HCT116 (cell line): ENCODE measurements at regions not wholly inside any gene's neighbourhood (a gene's known extent, or its start where the extent isn't known, plus 50 kb on each side); places are given as distances from the start of the nearest gene placed in this dataset.
A peak's percentile ranks its signal among the peaks of the same experiment; 100 is the strongest.

Source experiments
- ATAC-seq: fragments of 200-7000 bp; cut with Tn5 transposase; 2 replicates; pipeline ENCODE4 v1.9.1; 2020; ENCODE audit warnings: mild to moderate bottlenecking, moderate library complexity
- BruUV-seq: library from RNA; stranded (reverse); fragments of 400-500 nt; replicated peaks from 2 replicates; lab custom pipeline; 2021; lab: Mats Ljungman, UMichigan
- CTCF ChIA-PET: fragments of 300-600 bp; sonication (Branson Sonifier 250); formaldehyde crosslinking; loops from one replicate; lab custom pipeline; 2021; ENCODE audit warnings: antibody characterized with exemption; lab: Charles Lee
- POLR2A ChIA-PET: fragments of 300-600, 350-600 bp; sonication (Branson Sonifier 250); formaldehyde crosslinking; loops from one replicate; lab custom pipeline; 2021; ENCODE audit warnings: antibody characterized with exemption; lab: Charles Lee
- RAD21 ChIA-PET, 2 experiments: fragments of 300-600 bp; sonication (Branson Sonifier 250); formaldehyde crosslinking; loops; one replicate each; lab custom pipeline; 2023; ENCODE audit warnings: low total read pairs in 2 of 2; ENCODE audit not compliant: uncharacterized antibody in 2 of 2, unreplicated experiment in 2 of 2, low non-redundant PET in 1 of 2; lab: Charles Lee
- DNase-seq: peaks from one replicate; pipeline ENCODE4 v3.0.0-alpha.2; 2010; ENCODE audit warnings: low read depth, low spot score
- H2AFZ ChIP-seq: fragments of 200-600 bp; shearing (Covaris generic), sonication (generic); 2 replicates; pipeline ENCODE4 v1.6.1; 2017; ENCODE audit warnings: low read depth, mixed run types, mixed read lengths, antibody characterized with exemption, low read length; ENCODE audit not compliant: poor library complexity, severe bottlenecking
- H3K27ac ChIP-seq: 2 replicates; pipeline ENCODE4 v1.5.1; 2012; ENCODE audit warnings: low read depth, low read length
- H3K27me3 ChIP-seq: fragments of 200-600 bp; sonication (generic); 2 replicates; pipeline ENCODE4 v1.6.1; 2016; ENCODE audit warnings: mixed run types, low read length, mixed read lengths; ENCODE audit not compliant: insufficient read depth
- H3K36me3 ChIP-seq, 2 experiments: fragments of 200-500 bp in 1 of 2; fragments of 200-600 bp in 1 of 2; sonication (Bioruptor generic) in 1 of 2; sonication (generic) in 1 of 2; 2 replicates each; pipeline versions ENCODE4 v1.5.1 to v1.6.1; 2014 to 2016; ENCODE audit warnings: low read length in 2 of 2, inconsistent platforms in 1 of 2, mixed read lengths in 1 of 2, mixed run types in 1 of 2; ENCODE audit not compliant: insufficient read depth in 2 of 2, control insufficient read depth in 1 of 2
- H3K4me1 ChIP-seq, 2 experiments: fragments of 200-600 bp in 1 of 2; sonication (generic) in 1 of 2; 2 replicates each; pipeline versions ENCODE4 v1.5.1 to v1.6.1; 2012 to 2017; ENCODE audit warnings: low read length in 2 of 2, inconsistent platforms in 1 of 2, mild to moderate bottlenecking in 1 of 2, mixed read lengths in 1 of 2, mixed run types in 1 of 2, moderate library complexity in 1 of 2; ENCODE audit not compliant: insufficient read depth in 2 of 2, control insufficient read depth in 1 of 2
- H3K4me2 ChIP-seq: fragments of 200-600 bp; sonication (generic); 2 replicates; pipeline ENCODE4 v1.6.1; 2017; ENCODE audit warnings: mixed run types, low read length, mixed read lengths
- H3K4me3 ChIP-seq, 2 experiments: fragments of 200-600 bp in 1 of 2; sonication (generic) in 1 of 2; replicated peaks in 1 of 2; 2 replicates each; pipeline ENCODE4 v1.5.1; 2011 to 2016; ENCODE audit warnings: low read length in 2 of 2, control low read depth in 1 of 2, low read depth in 1 of 2, mild to moderate bottlenecking in 1 of 2, mixed read lengths in 1 of 2, mixed run types in 1 of 2
- H3K79me2 ChIP-seq: fragments of 200-600 bp; sonication (generic); 2 replicates; pipeline ENCODE4 v1.6.1; 2017; ENCODE audit warnings: mild to moderate bottlenecking, mixed run types, low read length, moderate library complexity, mixed read lengths; ENCODE audit not compliant: insufficient read depth
- H3K9ac ChIP-seq: fragments of 200-600 bp; sonication (generic); 2 replicates; pipeline ENCODE4 v1.6.1; 2016; ENCODE audit warnings: low read length, mixed read lengths
- H3K9me2 ChIP-seq: fragments of 200-600 bp; sonication (generic), shearing (Covaris generic); 2 replicates; pipeline ENCODE4 v1.6.1; 2017; ENCODE audit warnings: mixed run types, mild to moderate bottlenecking, moderate library complexity; ENCODE audit not compliant: insufficient read depth
- H3K9me3 ChIP-seq, 2 experiments: fragments of 200-500 bp in 1 of 2; fragments of 200-600 bp in 1 of 2; sonication (Bioruptor generic) in 1 of 2; sonication (generic) in 1 of 2; 2 replicates each; pipeline ENCODE4 v1.6.1; 2014 to 2017; ENCODE audit warnings: low read length in 2 of 2, mixed read lengths in 2 of 2, inconsistent platforms in 1 of 2, low read depth in 1 of 2, mild to moderate bottlenecking in 1 of 2, mixed run types in 1 of 2, moderate library complexity in 1 of 2; ENCODE audit not compliant: control insufficient read depth in 1 of 2, insufficient read depth in 1 of 2
- H4K20me1 ChIP-seq: fragments of 200-600 bp; sonication (generic), shearing (Covaris generic); 2 replicates; pipeline ENCODE4 v1.6.1; 2017; ENCODE audit warnings: mixed run types, mild to moderate bottlenecking, moderate library complexity; ENCODE audit not compliant: insufficient read depth
- CBX3 ChIP-seq: IDR thresholded peaks from 2 replicates; pipeline ENCODE4 v1.6.1; 2012; ENCODE audit warnings: low read depth
- FOSL1 ChIP-seq: IDR thresholded peaks from 2 replicates; pipeline ENCODE4 v1.6.1; 2012; ENCODE audit warnings: low read depth
- JUND ChIP-seq: IDR thresholded peaks from 2 replicates; pipeline ENCODE4 v1.6.1; 2012
- SP1 ChIP-seq: IDR thresholded peaks from 2 replicates; pipeline ENCODE4 v1.6.1; 2012; ENCODE audit warnings: low read depth
- TCF7L2 ChIP-seq: IDR thresholded peaks from 2 replicates; pipeline ENCODE4 v1.7.0; 2011; ENCODE audit warnings: borderline replicate concordance, inconsistent platforms; ENCODE audit not compliant: insufficient read depth, insufficient read length; ENCODE audit errors: extremely low read depth
- YY1 ChIP-seq: IDR thresholded peaks from 2 replicates; pipeline ENCODE4 v1.6.1; 2011; ENCODE audit warnings: low read length, low read depth, moderate library complexity, mild to moderate bottlenecking; ENCODE audit not compliant: insufficient replicate concordance; ENCODE audit errors: extremely low read depth
- intact Hi-C: fragments of 100-400 bp; cut with micrococcal nuclease; formaldehyde crosslinking; loops from 2 replicates; pipeline ENCODE4 v1.10.0; 2022
- TF ChIP-seq, protein P1 (sequence below): IDR thresholded peaks from 2 replicates; pipeline ENCODE4 v1.6.1; 2011; ENCODE audit warnings: mild to moderate bottlenecking, low read length, moderate library complexity; ENCODE audit not compliant: insufficient replicate concordance; ENCODE audit errors: extremely low read depth
- TF ChIP-seq, protein P2 (sequence below): IDR thresholded peaks from 2 replicates; pipeline ENCODE4 v1.6.1; 2012
- TF ChIP-seq, protein P3 (sequence below), 3 experiments: fragments of 200-600 bp in 1 of 3; sonication (generic) in 1 of 3; IDR thresholded peaks in 2 of 3; conservative IDR thresholded peaks in 1 of 3; 2 replicates each; pipeline ENCODE4 v1.5.1; 2012 to 2017; ENCODE audit warnings: low read depth in 2 of 3, low read length in 2 of 3, antibody characterized with exemption in 1 of 3, borderline replicate concordance in 1 of 3, control low read depth in 1 of 3, mild to moderate bottlenecking in 1 of 3, mixed read lengths in 1 of 3, mixed run types in 1 of 3, moderate library complexity in 1 of 3; ENCODE audit not compliant: insufficient read depth in 1 of 3

DNA sequence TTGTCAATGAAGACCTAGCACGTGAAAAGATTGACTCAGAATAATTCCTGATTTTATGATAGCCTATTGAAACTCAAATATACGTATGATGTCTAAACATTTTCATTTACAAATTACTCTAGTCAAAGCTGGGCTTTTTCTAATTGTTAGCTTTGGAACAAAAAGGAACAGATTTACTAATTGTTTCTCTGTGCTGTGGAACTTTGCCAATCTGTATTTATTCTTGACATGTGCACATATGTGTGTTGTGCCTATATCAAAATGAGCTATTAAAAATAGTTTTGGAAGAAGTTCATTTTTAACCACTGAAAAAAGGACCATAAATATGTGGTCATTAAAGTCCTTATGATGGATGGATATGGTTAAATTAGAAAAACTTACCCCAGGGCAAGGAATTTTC, 85.4 kb upstream of the PACRGL start:
- TF ChIP-seq TCF7L2, result no peak
- TF ChIP-seq, protein P1, sequence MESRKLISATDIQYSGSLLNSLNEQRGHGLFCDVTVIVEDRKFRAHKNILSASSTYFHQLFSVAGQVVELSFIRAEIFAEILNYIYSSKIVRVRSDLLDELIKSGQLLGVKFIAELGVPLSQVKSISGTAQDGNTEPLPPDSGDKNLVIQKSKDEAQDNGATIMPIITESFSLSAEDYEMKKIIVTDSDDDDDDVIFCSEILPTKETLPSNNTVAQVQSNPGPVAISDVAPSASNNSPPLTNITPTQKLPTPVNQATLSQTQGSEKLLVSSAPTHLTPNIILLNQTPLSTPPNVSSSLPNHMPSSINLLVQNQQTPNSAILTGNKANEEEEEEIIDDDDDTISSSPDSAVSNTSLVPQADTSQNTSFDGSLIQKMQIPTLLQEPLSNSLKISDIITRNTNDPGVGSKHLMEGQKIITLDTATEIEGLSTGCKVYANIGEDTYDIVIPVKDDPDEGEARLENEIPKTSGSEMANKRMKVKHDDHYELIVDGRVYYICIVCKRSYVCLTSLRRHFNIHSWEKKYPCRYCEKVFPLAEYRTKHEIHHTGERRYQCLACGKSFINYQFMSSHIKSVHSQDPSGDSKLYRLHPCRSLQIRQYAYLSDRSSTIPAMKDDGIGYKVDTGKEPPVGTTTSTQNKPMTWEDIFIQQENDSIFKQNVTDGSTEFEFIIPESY, result no peak
- TF ChIP-seq, protein P2, sequence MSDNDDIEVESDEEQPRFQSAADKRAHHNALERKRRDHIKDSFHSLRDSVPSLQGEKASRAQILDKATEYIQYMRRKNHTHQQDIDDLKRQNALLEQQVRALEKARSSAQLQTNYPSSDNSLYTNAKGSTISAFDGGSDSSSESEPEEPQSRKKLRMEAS, result no peak
- ATAC-seq (no peak), DNase-seq (no peak)
- Histone ChIP-seq H4K20me1 (no peaks in the 10 kb centered on the region), H3K36me3 (no peaks in the 10 kb centered on the region), H3K9ac (no peak overlapping the region), H3K79me2 (no peaks in the 10 kb centered on the region), H3K9me2 (no peaks in the 10 kb centered on the region), H3K9me3 (no peaks in the 10 kb centered on the region), H3K27me3 (no peaks in the 10 kb centered on the region), H3K4me1 (peaks cover 13 to 23% of the 10 kb centered on the region in 2 experiments), H3K27ac (no peak overlapping the region), H3K4me3 (peak overlapping the region in 1 of 2 experiments; percentile 40; a peak in 1 of 4 replicates), H3K4me2 (peak overlapping the region; percentile 76), H2AFZ (peak overlapping the region; percentile 6)
- ChIA-PET POLR2A (no interaction called here), RAD21 (no interaction called here), CTCF (no interaction called here)
- BruUV-seq, result no TSS peak
- intact Hi-C loops, result no loop called here

DNA sequence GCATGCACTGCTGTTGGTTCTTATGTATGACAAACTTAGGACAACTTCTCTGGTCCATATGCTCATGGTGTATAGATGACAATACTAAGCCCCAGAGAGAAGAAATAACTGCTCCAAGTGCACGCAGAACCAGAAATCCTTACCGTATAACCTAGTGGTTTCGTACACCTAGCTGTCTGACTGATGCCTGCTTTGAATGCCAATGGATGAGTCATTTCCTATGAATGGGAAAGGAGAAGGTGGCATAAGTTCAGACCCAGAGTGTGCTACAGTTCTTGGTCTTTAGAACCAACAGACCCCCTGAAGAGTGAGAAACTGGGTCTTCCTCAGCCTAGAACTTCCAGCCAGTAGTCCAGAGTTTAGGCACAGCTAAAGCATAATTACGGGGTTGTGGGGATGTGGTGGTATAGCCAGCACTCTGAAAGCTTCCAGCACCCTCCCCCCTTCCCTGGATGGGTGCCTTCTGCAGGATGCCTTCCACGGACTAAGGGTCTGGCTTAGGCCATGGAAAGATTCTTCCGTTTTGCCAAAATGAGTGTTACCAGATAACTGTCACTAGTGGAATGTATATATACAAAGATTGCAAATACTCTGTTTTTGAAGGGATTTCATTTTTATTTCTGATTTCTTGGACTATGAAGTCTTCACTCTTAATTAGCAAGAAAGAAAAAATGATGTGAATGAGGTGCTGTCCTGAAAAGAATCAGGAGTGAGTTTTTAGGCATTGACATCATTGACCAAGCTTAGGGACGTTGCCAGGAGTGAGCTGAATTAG, 84.6 kb upstream of the PACRGL start:
- Histone ChIP-seq H3K27ac (0 out of 2 replicates have a peak overlapping the region, but pooled peaks have one; percentile 14), H3K36me3 (no peaks in the 10 kb centered on the region), H3K9me3 (no peaks in the 10 kb centered on the region), H3K27me3 (no peaks in the 10 kb centered on the region), H4K20me1 (no peaks in the 10 kb centered on the region), H3K9ac (no peak overlapping the region), H3K9me2 (no peaks in the 10 kb centered on the region), H3K79me2 (no peaks in the 10 kb centered on the region), H3K4me3 (peak overlapping the region; percentile 7 to 40; a peak in 3 of 4 replicates), H3K4me2 (peak overlapping the region; percentile 76), H3K4me1 (peaks cover 13 to 23% of the 10 kb centered on the region in 2 experiments), H2AFZ (peak overlapping the region; percentile 6)
- peak; percentile 27 for DNase-seq
- no TSS peak for BruUV-seq
- ChIA-PET POLR2A (no interaction called here), RAD21 (no interaction called here), CTCF (no interaction called here)
- TF ChIP-seq TCF7L2, result no peak
- peak; percentile 79 for TF ChIP-seq FOSL1
- TF ChIP-seq YY1, result no peak
- TF ChIP-seq JUND, result peak; percentile 66
- TF ChIP-seq, protein P3, sequence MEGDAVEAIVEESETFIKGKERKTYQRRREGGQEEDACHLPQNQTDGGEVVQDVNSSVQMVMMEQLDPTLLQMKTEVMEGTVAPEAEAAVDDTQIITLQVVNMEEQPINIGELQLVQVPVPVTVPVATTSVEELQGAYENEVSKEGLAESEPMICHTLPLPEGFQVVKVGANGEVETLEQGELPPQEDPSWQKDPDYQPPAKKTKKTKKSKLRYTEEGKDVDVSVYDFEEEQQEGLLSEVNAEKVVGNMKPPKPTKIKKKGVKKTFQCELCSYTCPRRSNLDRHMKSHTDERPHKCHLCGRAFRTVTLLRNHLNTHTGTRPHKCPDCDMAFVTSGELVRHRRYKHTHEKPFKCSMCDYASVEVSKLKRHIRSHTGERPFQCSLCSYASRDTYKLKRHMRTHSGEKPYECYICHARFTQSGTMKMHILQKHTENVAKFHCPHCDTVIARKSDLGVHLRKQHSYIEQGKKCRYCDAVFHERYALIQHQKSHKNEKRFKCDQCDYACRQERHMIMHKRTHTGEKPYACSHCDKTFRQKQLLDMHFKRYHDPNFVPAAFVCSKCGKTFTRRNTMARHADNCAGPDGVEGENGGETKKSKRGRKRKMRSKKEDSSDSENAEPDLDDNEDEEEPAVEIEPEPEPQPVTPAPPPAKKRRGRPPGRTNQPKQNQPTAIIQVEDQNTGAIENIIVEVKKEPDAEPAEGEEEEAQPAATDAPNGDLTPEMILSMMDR (IDR thresholded peaks at IDR 0.05 in 2 of 3, conservative IDR thresholded peaks at IDR 0.05 in 1 of 3; ENCODE audit: borderline replicate concordance in 1 of 3, insufficient read depth in 1 of 3, low read depth in 2 of 3, low read length in 2 of 3), result no peak
- peak; percentile 41 for TF ChIP-seq SP1
- peak; percentile 51; the same call in 1 of the 2 replicates for TF ChIP-seq CBX3
- intact Hi-C loops, result no loop called here
- ATAC-seq, result peak; percentile 95
